Naive thymus-derived CD4-positive, alpha-beta T cell (primary cell): ENCODE measurements at regions not wholly inside any gene's neighbourhood (a gene's known extent, or its start where the extent isn't known, plus 50 kb on each side); places are given as distances from the start of the nearest gene placed in this dataset.

ENCODE experiments used
- ATAC-seq: fragments of 150-1000 bp; cut with Tn5 transposase; 2 replicates; pipeline ENCODE4 v1.10.0; 2021; ENCODE audit warnings: mild to moderate bottlenecking, moderate library complexity
- CTCF ChIA-PET: fragments of 350-600 bp; sonication (Branson Sonifier 250); formaldehyde crosslinking; loops from one replicate; lab custom pipeline; 2021; ENCODE audit warnings: antibody characterized with exemption; lab: Charles Lee
- POLR2A ChIA-PET: fragments of 350-600 bp; sonication (Branson Sonifier 250); formaldehyde crosslinking; loops from one replicate; lab custom pipeline; 2021; ENCODE audit warnings: antibody characterized with exemption, inconsistent platforms; lab: Charles Lee
- DNase-seq, 9 donors: peaks; one replicate each; pipeline versions ENCODE4 v3.0.0 to v3.0.0-alpha.2; 2020 to 2022; ENCODE audit warnings: mixed read lengths in 1 of 9
- H3K27ac ChIP-seq: one replicate; pipeline ENCODE4 v1.7.0; 2013; ENCODE audit warnings: mild to moderate bottlenecking, low read depth, low read length, moderate library complexity
- H3K27me3 ChIP-seq, 2 donors: one replicate each; pipeline ENCODE4 v1.7.0; 2013; ENCODE audit warnings: low read length in 2 of 2, mild to moderate bottlenecking in 2 of 2, moderate library complexity in 2 of 2; ENCODE audit not compliant: control insufficient read depth in 2 of 2, insufficient read depth in 2 of 2
- H3K36me3 ChIP-seq, 3 experiments: 1 replicate in 2 of 3; 2 replicates in 1 of 3; pipeline ENCODE4 v1.7.0; 2013; ENCODE audit warnings: low read length in 3 of 3, mild to moderate bottlenecking in 3 of 3, moderate library complexity in 1 of 3; ENCODE audit not compliant: insufficient read depth in 3 of 3, control insufficient read depth in 2 of 3
- H3K4me1 ChIP-seq, 2 donors: one replicate each; pipeline ENCODE4 v1.7.0; 2013; ENCODE audit warnings: low read length in 2 of 2, mild to moderate bottlenecking in 2 of 2, moderate library complexity in 1 of 2; ENCODE audit not compliant: control insufficient read depth in 2 of 2, insufficient read depth in 2 of 2
- H3K4me3 ChIP-seq: 2 replicates; pipeline ENCODE4 v1.7.0; 2013; ENCODE audit warnings: mild to moderate bottlenecking, low read length
- H3K9me3 ChIP-seq, 3 experiments: 1 replicate in 2 of 3; 2 replicates in 1 of 3; pipeline ENCODE4 v1.7.0; 2013; ENCODE audit warnings: low read length in 3 of 3; ENCODE audit not compliant: control insufficient read depth in 2 of 3
- H3K27ac Mint-ChIP-seq, 9 donors: one replicate each; pipeline ENCODE4 v1.8.0; 2020 to 2022; ENCODE audit warnings: mixed read lengths in 9 of 9, mild to moderate bottlenecking in 8 of 9, moderate library complexity in 5 of 9, inconsistent platforms in 2 of 9
- H3K27me3 Mint-ChIP-seq, 5 donors: one replicate each; pipeline ENCODE4 v1.8.0; 2021 to 2022; ENCODE audit warnings: mixed read lengths in 5 of 5, mild to moderate bottlenecking in 1 of 5
- H3K36me3 Mint-ChIP-seq, 5 donors: one replicate each; pipeline ENCODE4 v1.8.0; 2020 to 2022; ENCODE audit warnings: mixed read lengths in 5 of 5, mild to moderate bottlenecking in 3 of 5, inconsistent platforms in 1 of 5
- H3K4me1 Mint-ChIP-seq, 7 donors: one replicate each; pipeline ENCODE4 v1.8.0; 2020 to 2022; ENCODE audit warnings: mixed read lengths in 7 of 7, mild to moderate bottlenecking in 3 of 7, inconsistent platforms in 1 of 7
- H3K4me3 Mint-ChIP-seq, 10 donors: one replicate each; pipeline ENCODE4 v1.8.0; 2020 to 2022; ENCODE audit warnings: mild to moderate bottlenecking in 10 of 10, mixed read lengths in 10 of 10, moderate library complexity in 6 of 10, inconsistent platforms in 2 of 10
- H3K9me3 Mint-ChIP-seq, 11 donors: one replicate each; pipeline ENCODE4 v1.8.0; 2020 to 2022; ENCODE audit warnings: mixed read lengths in 11 of 11, mild to moderate bottlenecking in 4 of 11, inconsistent platforms in 1 of 11, moderate library complexity in 1 of 11
- intact Hi-C, 2 donors: fragments of 100-400 bp; cut with micrococcal nuclease; formaldehyde crosslinking; loops; one replicate each; pipeline ENCODE4 v1.15.1; 2023

GRCh38 chr4:174429701-174430410 is 92.4 kb downstream of the HPGD start:
- Mint-ChIP-seq H3K4me1 (no peaks in the 10 kb centered on the region), H3K27ac (peak overlapping the region in 1 of 9 donors; percentile 23), H3K27me3 (peaks cover 0 to 11% (median 2%) of the 10 kb centered on the region in 5 donors), H3K4me3 (no peak overlapping the region), H3K36me3 (peaks cover 0 to 3% (median 0%) of the 10 kb centered on the region in 5 donors), H3K9me3 (peaks cover 0 to 5% (median 0%) of the 10 kb centered on the region in 11 donors)
- ChIA-PET CTCF (no interaction called here), POLR2A (no interaction called here)
- no peaks in the 10 kb centered on the region for H3K27me3 ChIP-seq
- no peak overlapping the region for H3K27ac ChIP-seq
- H3K4me3 ChIP-seq: no peak overlapping the region
- H3K9me3 ChIP-seq: no peaks in the 10 kb centered on the region
- no peaks in the 10 kb centered on the region for H3K36me3 ChIP-seq
- H3K4me1 ChIP-seq: no peaks in the 10 kb centered on the region
- intact Hi-C loops: no loop called here
- DNase-seq (no peak), ATAC-seq (no peak)

GRCh38 chr4:174427571-174428140 is 94.6 kb downstream of the HPGD start:
- ATAC-seq: peak; percentile 67

GRCh38 chr4:174425669-174426068 is 96.6 kb downstream of the HPGD start:
- no peak overlapping the region for H3K27ac Mint-ChIP-seq
- H3K4me1 ChIP-seq: peaks cover 0 to 4% of the 10 kb centered on the region in 2 donors
- no peaks in the 10 kb centered on the region for H3K27me3 ChIP-seq
- ATAC-seq: no peak
- ChIA-PET POLR2A (no interaction called here), CTCF (no interaction called here)
- DNase-seq: no peak
- H3K4me3 ChIP-seq: no peak overlapping the region
- H3K36me3 Mint-ChIP-seq: no peaks in the 10 kb centered on the region
- H3K36me3 ChIP-seq: no peaks in the 10 kb centered on the region
- H3K9me3 ChIP-seq: no peaks in the 10 kb centered on the region
- intact Hi-C loops: no loop called here
- peaks cover 4 to 28% (median 16%) of the 10 kb centered on the region in 7 donors for H3K4me1 Mint-ChIP-seq
- no peak overlapping the region for H3K27ac ChIP-seq
- no peak overlapping the region for H3K4me3 Mint-ChIP-seq
- peaks cover 0 to 3% (median 0%) of the 10 kb centered on the region in 11 donors for H3K9me3 Mint-ChIP-seq
- peaks cover 0 to 21% (median under 1%) of the 10 kb centered on the region in 5 donors for H3K27me3 Mint-ChIP-seq

More at GRCh38 chr4:174427571-174428140, 94.6 kb downstream of the HPGD start:
- intact Hi-C loops: no loop called here
- no peak overlapping the region for H3K27ac Mint-ChIP-seq
- no peak overlapping the region for H3K4me3 ChIP-seq
- no peaks in the 10 kb centered on the region for H3K36me3 Mint-ChIP-seq
- ChIA-PET POLR2A (no interaction called here), CTCF (no interaction called here)
- peaks cover 4 to 11% (median 10%) of the 10 kb centered on the region in 7 donors for H3K4me1 Mint-ChIP-seq
- H3K36me3 ChIP-seq: no peaks in the 10 kb centered on the region
- H3K9me3 Mint-ChIP-seq: peaks cover 0 to 2% (median 0%) of the 10 kb centered on the region in 11 donors
- H3K4me1 ChIP-seq: peaks cover 0 to 4% of the 10 kb centered on the region in 2 donors
- H3K9me3 ChIP-seq: no peaks in the 10 kb centered on the region
- H3K27me3 ChIP-seq: no peaks in the 10 kb centered on the region
- H3K4me3 Mint-ChIP-seq: no peak overlapping the region
- DNase-seq: no peak
- H3K27ac ChIP-seq: no peak overlapping the region
- peaks cover 0 to 21% (median 0%) of the 10 kb centered on the region in 5 donors for H3K27me3 Mint-ChIP-seq

GRCh38 chr4:174423257-174423944 is 98.9 kb downstream of the HPGD start:
- Mint-ChIP-seq H3K4me1 (peaks cover 6 to 43% (median 29%) of the 10 kb centered on the region in 7 donors), H3K9me3 (peaks cover 0 to 3% (median 0%) of the 10 kb centered on the region in 11 donors), H3K4me3 (peak overlapping the region in 9 of 10 donors; percentile 8 to 72 (median 58)), H3K27ac (peak overlapping the region in 2 of 9 donors; percentile 45 to 52), H3K36me3 (no peaks in the 10 kb centered on the region), H3K27me3 (peaks cover 0 to 27% (median 7%) of the 10 kb centered on the region in 5 donors)
- Histone ChIP-seq H3K4me3 (no peak overlapping the region), H3K9me3 (no peaks in the 10 kb centered on the region), H3K27ac (no peak overlapping the region), H3K27me3 (no peaks in the 10 kb centered on the region), H3K4me1 (peaks cover 0 to 4% of the 10 kb centered on the region in 2 donors), H3K36me3 (no peaks in the 10 kb centered on the region)
- ATAC-seq (peak; percentile 63), DNase-seq (peak in 5 of 9 donors; percentile 7 to 39 (median 27))
- intact Hi-C loops: loop anchor here in 1 of 2 donors (2.0 kb wide), 1 partner anchor 99 kb away; the partner anchor contains the start of gene HPGD
- POLR2A ChIA-PET: no interaction called here
- CTCF ChIA-PET: interaction anchor here (0.6 kb wide), 2 partner anchors 58 to 212 kb away, joined by 3 to 4 read pairs; no protein-coding TSS in a partner anchor

- H3K9me3 ChIP-seq: no peaks in the 10 kb centered on the region
- Mint-ChIP-seq H3K4me3 (peak overlapping the region in 7 of 10 donors; percentile 12 to 72 (median 58)), H3K4me1 (peaks cover 6 to 43% (median 29%) of the 10 kb centered on the region in 7 donors), H3K27ac (no peak overlapping the region), H3K27me3 (peaks cover 0 to 27% (median 7%) of the 10 kb centered on the region in 5 donors), H3K9me3 (peaks cover 0 to 3% (median 0%) of the 10 kb centered on the region in 11 donors), H3K36me3 (no peaks in the 10 kb centered on the region)
- ChIA-PET CTCF (interaction anchor here (0.6 kb wide), 1 partner anchor 213 kb away, joined by 3 read pairs; no protein-coding TSS in a partner anchor), POLR2A (no interaction called here)
- no peak overlapping the region for H3K27ac ChIP-seq
- DNase-seq (no peak), ATAC-seq (no peak)
- intact Hi-C loops: loop anchor here in 1 of 2 donors (2.0 kb wide), 1 partner anchor 100 kb away; the partner anchor contains the start of gene HPGD
- no peaks in the 10 kb centered on the region for H3K27me3 ChIP-seq
- peaks cover 0 to 4% of the 10 kb centered on the region in 2 donors for H3K4me1 ChIP-seq
- no peak overlapping the region for H3K4me3 ChIP-seq
- H3K36me3 ChIP-seq: no peaks in the 10 kb centered on the region
Observed at GRCh38 chr4:174422893-174423256, 99.4 kb downstream of the HPGD start.

GRCh38 chr4:174420316-174420715 is 102.0 kb downstream of the HPGD start:
- Histone ChIP-seq H3K27me3 (no peaks in the 10 kb centered on the region), H3K4me3 (no peak overlapping the region), H3K9me3 (no peaks in the 10 kb centered on the region), H3K27ac (no peak overlapping the region), H3K4me1 (peaks cover 0 to 4% of the 10 kb centered on the region in 2 donors), H3K36me3 (no peaks in the 10 kb centered on the region)
- peaks cover 0 to 27% (median 10%) of the 10 kb centered on the region in 5 donors for H3K27me3 Mint-ChIP-seq
- peaks cover 0 to 8% (median 2%) of the 10 kb centered on the region in 11 donors for H3K9me3 Mint-ChIP-seq
- ChIA-PET POLR2A (no interaction called here), CTCF (no interaction called here)
- peak overlapping the region in 5 of 9 donors; percentile 6 to 41 (median 29) for H3K27ac Mint-ChIP-seq
- ATAC-seq (peak; percentile 70), DNase-seq (no peak)
- no peaks in the 10 kb centered on the region for H3K36me3 Mint-ChIP-seq
- H3K4me1 Mint-ChIP-seq: peaks cover 6 to 43% (median 29%) of the 10 kb centered on the region in 7 donors
- H3K4me3 Mint-ChIP-seq: peak overlapping the region in 7 of 10 donors; percentile 4 to 65 (median 55)
- intact Hi-C loops: no loop called here
